B cell (primary cell): ENCODE measurements at regions not wholly inside any gene's neighbourhood (a gene's known extent, or its start where the extent isn't known, plus 50 kb on each side); places are given as distances from the start of the nearest gene placed in this dataset.

Experiments used
- ATAC-seq: fragments of 200-7000 bp; cut with Tn5 transposase; one replicate; pipeline ENCODE4 v1.10.0; 2021; ENCODE audit warnings: low read depth, mild to moderate bottlenecking, moderate number of reproducible peaks, moderate library complexity
- CTCF ChIA-PET: fragments of 350-600 bp; sonication (Branson Sonifier 250); formaldehyde crosslinking; loops from one replicate; lab custom pipeline; 2021; ENCODE audit warnings: antibody characterized with exemption, inconsistent platforms; lab: Charles Lee
- POLR2A ChIA-PET: fragments of 350-600 bp; sonication (Branson Sonifier 250); formaldehyde crosslinking; loops from one replicate; lab custom pipeline; 2021; ENCODE audit warnings: antibody characterized with exemption; lab: Charles Lee
- DNase-seq: peaks from one replicate; pipeline ENCODE4 v3.0.0; 2013
- H2AFZ ChIP-seq: 2 replicates; pipeline ENCODE4 v1.6.1; 2012; ENCODE audit warnings: mild to moderate bottlenecking, low read depth, low read length; ENCODE audit not compliant: insufficient read depth, poor library complexity, severe bottlenecking
- H3K27ac ChIP-seq, 2 donors: 1 replicate in 1 of 2; 2 replicates in 1 of 2; pipeline ENCODE4 v1.5.1; 2012 to 2013; ENCODE audit warnings: low read length in 2 of 2, mild to moderate bottlenecking in 2 of 2, moderate library complexity in 1 of 2
- H3K27me3 ChIP-seq, 4 experiments: fragments of 200-600 bp in 1 of 4; sonication (generic) in 1 of 4; replicated peaks in 1 of 4; 1 replicate in 2 of 4; 2 replicates in 2 of 4; pipeline versions ENCODE4 v1.6.1 to v1.7.0; 2013 to 2016; ENCODE audit warnings: low read length in 3 of 4, mild to moderate bottlenecking in 2 of 4, mixed read lengths in 1 of 4, moderate library complexity in 1 of 4; ENCODE audit not compliant: insufficient read depth in 4 of 4, control insufficient read depth in 3 of 4; ENCODE audit errors: control extremely low read depth in 1 of 4
- H3K36me3 ChIP-seq, 2 experiments: replicated peaks in 1 of 2; 1 replicate in 1 of 2; 2 replicates in 1 of 2; pipeline versions ENCODE4 v1.6.1 to v1.7.1; 2013; ENCODE audit warnings: low read length in 1 of 2; ENCODE audit not compliant: insufficient read depth in 2 of 2, control insufficient read depth in 1 of 2; ENCODE audit errors: control extremely low read depth in 1 of 2, extremely low read depth in 1 of 2
- H3K4me1 ChIP-seq, 2 donors: fragments of 200-600 bp in 1 of 2; sonication (generic) in 1 of 2; 1 replicate in 1 of 2; 2 replicates in 1 of 2; pipeline versions ENCODE4 v1.5.1 to v1.6.1; 2013 to 2017; ENCODE audit warnings: low read length in 2 of 2; ENCODE audit not compliant: control insufficient read depth in 2 of 2, insufficient read depth in 2 of 2
- H3K4me2 ChIP-seq: replicated peaks from 2 replicates; pipeline ENCODE3; 2012; ENCODE audit warnings: mild to moderate bottlenecking, low read depth, low read length; ENCODE audit not compliant: poor library complexity, severe bottlenecking
- H3K4me3 ChIP-seq, 5 experiments: fragments of 200-600 bp in 1 of 5; sonication (generic) in 1 of 5; 1 replicate in 3 of 5; 2 replicates in 2 of 5; pipeline versions ENCODE4 v1.5.1 to v1.7.0; 2011 to 2016; ENCODE audit warnings: low read length in 4 of 5, mild to moderate bottlenecking in 4 of 5, low read depth in 2 of 5, control low read depth in 1 of 5, moderate library complexity in 1 of 5; ENCODE audit not compliant: insufficient read depth in 1 of 5; ENCODE audit errors: control extremely low read depth in 1 of 5, extremely low read depth in 1 of 5
- H3K79me2 ChIP-seq: fragments of 200-600 bp; sonication (generic); one replicate; pipeline ENCODE4 v1.6.0; 2016; ENCODE audit warnings: low read length; ENCODE audit not compliant: control insufficient read depth, insufficient read depth
- H3K9ac ChIP-seq: fragments of 200-600 bp; sonication (generic); 2 replicates; pipeline ENCODE4 v1.6.1; 2017; ENCODE audit warnings: mild to moderate bottlenecking, low read length, moderate library complexity
- H3K9me3 ChIP-seq, 3 donors: one replicate each; pipeline versions ENCODE4 v1.6.1 to v1.7.1; 2013; ENCODE audit warnings: low read length in 2 of 3; ENCODE audit not compliant: control insufficient read depth in 2 of 3, insufficient read depth in 1 of 3; ENCODE audit errors: control extremely low read depth in 1 of 3
- H4K20me1 ChIP-seq: 2 replicates; pipeline ENCODE4 v1.6.0; 2012; ENCODE audit warnings: mild to moderate bottlenecking, low read length; ENCODE audit not compliant: insufficient read depth, control insufficient read depth, poor library complexity, severe bottlenecking
- H3K27ac Mint-ChIP-seq: one replicate; pipeline ENCODE4 v1.8.0; 2021; ENCODE audit warnings: mixed read lengths
- H3K27me3 Mint-ChIP-seq: one replicate; pipeline ENCODE4 v1.8.0; 2021; ENCODE audit warnings: mixed read lengths
- H3K4me1 Mint-ChIP-seq: one replicate; pipeline ENCODE4 v1.8.0; 2021; ENCODE audit warnings: mixed read lengths
- H3K4me3 Mint-ChIP-seq: one replicate; pipeline ENCODE4 v1.8.0; 2021; ENCODE audit warnings: mixed read lengths
- H3K9me3 Mint-ChIP-seq: one replicate; pipeline ENCODE4 v1.8.0; 2022; ENCODE audit warnings: mixed read lengths; ENCODE audit not compliant: insufficient read depth
- CTCF ChIP-seq: fragments of 200-600 bp; IDR thresholded peaks from one replicate; pipeline ENCODE4 v1.8.0; 2022; ENCODE audit warnings: antibody characterized with exemption, mild to moderate bottlenecking
- EZH2 ChIP-seq: IDR thresholded peaks from 2 replicates; pipeline ENCODE4 v1.6.1; 2012; ENCODE audit warnings: borderline replicate concordance, low read depth, mild to moderate bottlenecking, moderate library complexity, low read length; ENCODE audit not compliant: insufficient read depth, poor library complexity, severe bottlenecking
- WGBS: methylation state at CpG from one replicate; pipeline ENCODE4 v1.1.5; 2013; ENCODE audit warnings: missing lambda C conversion rate; ENCODE audit not compliant: insufficient coverage; 5-methylcytosine and 5-hydroxymethylcytosine counted together
- intact Hi-C: fragments of 100-400 bp; cut with micrococcal nuclease; formaldehyde crosslinking; loops from one replicate; pipeline ENCODE4 v1.10.0; 2022

- Histone ChIP-seq H3K27ac (no peak overlapping the region), H3K4me2 (no peak overlapping the region), H3K4me3 (no peak overlapping the region), H3K36me3 (no peaks in the 10 kb centered on the region), H2AFZ (no peak overlapping the region), H3K27me3 (peaks cover 0 to 8% (median 0%) of the 10 kb centered on the region in 4 experiments), H3K4me1 (peaks cover 12 to 15% of the 10 kb centered on the region in 2 donors), H3K79me2 (no peaks in the 10 kb centered on the region), H4K20me1 (no peaks in the 10 kb centered on the region), H3K9me3 (peaks cover 0 to 1% (median 0%) of the 10 kb centered on the region in 3 donors), H3K9ac (no peak overlapping the region)
- POLR2A ChIA-PET, result no interaction called here
- peaks cover 19% of the 10 kb centered on the region for H3K4me1 Mint-ChIP-seq
- no peaks in the 10 kb centered on the region for H3K9me3 Mint-ChIP-seq
- CTCF ChIA-PET, result interaction anchor here (0.6 kb wide), 1 partner anchor 196 kb away, joined by 3 read pairs; no protein-coding TSS in a partner anchor
- intact Hi-C loops, result no loop called here
- ATAC-seq, result no peak
- no peak for DNase-seq
- WGBS, result 47% methylated on average over 4 of the region's 4 CpGs
- H3K27me3 Mint-ChIP-seq, result no peaks in the 10 kb centered on the region
- no peak overlapping the region for H3K4me3 Mint-ChIP-seq
- no peak overlapping the region for H3K27ac Mint-ChIP-seq
- TF ChIP-seq EZH2 (no peak), CTCF (no peak)
Observed at GRCh38 chr1:199221371-199222150, 582.7 kb downstream of the PTPRC start.

GRCh38 chr1:199223936-199224335, 585.1 kb downstream of the PTPRC start:
- no peaks in the 10 kb centered on the region for H3K27me3 Mint-ChIP-seq
- ChIA-PET CTCF (no interaction called here), POLR2A (no interaction called here)
- H3K27ac Mint-ChIP-seq, result no peak overlapping the region
- intact Hi-C loops, result no loop called here
- Histone ChIP-seq H3K27me3 (peaks cover 0 to 2% (median 0%) of the 10 kb centered on the region in 4 experiments), H3K4me3 (no peak overlapping the region), H3K27ac (no peak overlapping the region), H3K4me2 (no peak overlapping the region), H4K20me1 (no peaks in the 10 kb centered on the region), H2AFZ (no peak overlapping the region), H3K9me3 (peaks cover 0 to 1% (median 0%) of the 10 kb centered on the region in 3 donors), H3K9ac (no peak overlapping the region), H3K4me1 (peaks cover 9 to 15% of the 10 kb centered on the region in 2 donors), H3K79me2 (no peaks in the 10 kb centered on the region), H3K36me3 (no peaks in the 10 kb centered on the region)
- no peak for DNase-seq
- no peak for TF ChIP-seq EZH2
- TF ChIP-seq CTCF, result no peak
- WGBS, result no CpG with 5 or more reads among the region's 3 CpGs
- no peak for ATAC-seq
- H3K4me1 Mint-ChIP-seq, result peaks cover 19% of the 10 kb centered on the region
- H3K4me3 Mint-ChIP-seq, result no peak overlapping the region
- H3K9me3 Mint-ChIP-seq, result no peaks in the 10 kb centered on the region
